Activated naive CD8-positive, alpha-beta T cell treated with anti-CD3 and anti-CD28 coated beads for 36 hours (primary cell): ENCODE measurements at regions not wholly inside any gene's neighbourhood (a gene's known extent, or its start where the extent isn't known, plus 50 kb on each side); places are given as distances from the start of the nearest gene placed in this dataset.
"Not testable (repeated sequence)": the region's sequence is repeated elsewhere in the genome, so short reads cannot be mapped to it uniquely, and the experiment has no call there.

Source experiments
- DNase-seq: peaks from one replicate; pipeline ENCODE4 v3.0.0; 2021
- H3K27ac Mint-ChIP-seq: one replicate; pipeline ENCODE4 v1.8.0; 2022; ENCODE audit warnings: mild to moderate bottlenecking, moderate library complexity, mixed read lengths
- H3K27me3 Mint-ChIP-seq: one replicate; pipeline ENCODE4 v1.8.0; 2022; ENCODE audit warnings: mild to moderate bottlenecking, mixed read lengths
- H3K36me3 Mint-ChIP-seq: one replicate; pipeline ENCODE4 v1.8.0; 2021; ENCODE audit warnings: mild to moderate bottlenecking, mixed read lengths
- H3K4me1 Mint-ChIP-seq: one replicate; pipeline ENCODE4 v1.8.0; 2021; ENCODE audit warnings: mixed read lengths
- H3K4me3 Mint-ChIP-seq: one replicate; pipeline ENCODE4 v1.8.0; 2022; ENCODE audit warnings: mild to moderate bottlenecking, moderate library complexity, mixed read lengths
- H3K9me3 Mint-ChIP-seq: one replicate; pipeline ENCODE4 v1.8.0; 2022; ENCODE audit warnings: mixed read lengths

DNA sequence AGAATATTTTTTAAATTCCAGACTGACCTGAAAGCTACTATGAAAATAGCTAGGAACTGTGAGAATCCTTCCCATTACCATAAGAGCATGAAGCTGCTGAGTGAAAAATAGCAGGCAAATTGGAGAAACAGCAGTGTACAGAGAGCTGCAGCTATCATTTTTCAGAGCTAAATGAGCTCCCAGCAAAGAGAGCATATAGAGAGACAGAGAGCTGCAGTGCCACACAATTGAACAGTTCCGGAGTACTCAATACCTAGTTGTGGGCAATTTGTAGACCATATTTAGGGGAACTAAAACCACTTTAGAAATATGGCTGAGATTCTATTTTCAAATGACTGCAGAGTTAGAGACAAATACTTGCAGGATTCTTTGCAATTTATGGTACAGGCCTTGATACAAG, 645.3 kb downstream of the STK39 start:
- no peak for DNase-seq
- H3K27me3 Mint-ChIP-seq, result no peaks in the 10 kb centered on the region
- no peaks in the 10 kb centered on the region for H3K36me3 Mint-ChIP-seq
- H3K4me3 Mint-ChIP-seq, result no peak overlapping the region
- peaks cover 2% of the 10 kb centered on the region for H3K9me3 Mint-ChIP-seq
- no peak overlapping the region for H3K27ac Mint-ChIP-seq
- no peaks in the 10 kb centered on the region for H3K4me1 Mint-ChIP-seq

DNA sequence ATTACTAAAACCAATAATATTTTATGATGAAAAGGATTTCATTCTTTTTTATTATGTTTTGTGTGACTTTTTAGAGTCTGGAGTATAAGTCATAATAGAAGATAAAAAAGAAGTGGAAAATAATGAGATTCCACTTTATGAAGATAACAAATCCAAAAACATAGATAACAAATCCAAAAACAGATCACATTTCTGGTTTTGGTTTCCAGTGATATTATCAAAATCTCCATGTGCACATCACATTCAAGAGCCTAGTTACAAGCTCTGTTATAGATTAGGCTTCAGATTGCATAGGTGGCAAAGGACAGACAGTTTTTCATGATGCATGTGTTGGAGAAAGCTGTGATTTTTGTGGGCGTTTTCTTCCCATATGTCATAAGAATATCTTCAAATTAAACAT, 648.2 kb downstream of the STK39 start:
- no peak overlapping the region for H3K27ac Mint-ChIP-seq
- no peaks in the 10 kb centered on the region for H3K27me3 Mint-ChIP-seq
- H3K36me3 Mint-ChIP-seq, result no peaks in the 10 kb centered on the region
- peaks cover 5% of the 10 kb centered on the region for H3K4me1 Mint-ChIP-seq
- no peak for DNase-seq
- peaks cover 2% of the 10 kb centered on the region for H3K9me3 Mint-ChIP-seq
- no peak overlapping the region for H3K4me3 Mint-ChIP-seq

DNA sequence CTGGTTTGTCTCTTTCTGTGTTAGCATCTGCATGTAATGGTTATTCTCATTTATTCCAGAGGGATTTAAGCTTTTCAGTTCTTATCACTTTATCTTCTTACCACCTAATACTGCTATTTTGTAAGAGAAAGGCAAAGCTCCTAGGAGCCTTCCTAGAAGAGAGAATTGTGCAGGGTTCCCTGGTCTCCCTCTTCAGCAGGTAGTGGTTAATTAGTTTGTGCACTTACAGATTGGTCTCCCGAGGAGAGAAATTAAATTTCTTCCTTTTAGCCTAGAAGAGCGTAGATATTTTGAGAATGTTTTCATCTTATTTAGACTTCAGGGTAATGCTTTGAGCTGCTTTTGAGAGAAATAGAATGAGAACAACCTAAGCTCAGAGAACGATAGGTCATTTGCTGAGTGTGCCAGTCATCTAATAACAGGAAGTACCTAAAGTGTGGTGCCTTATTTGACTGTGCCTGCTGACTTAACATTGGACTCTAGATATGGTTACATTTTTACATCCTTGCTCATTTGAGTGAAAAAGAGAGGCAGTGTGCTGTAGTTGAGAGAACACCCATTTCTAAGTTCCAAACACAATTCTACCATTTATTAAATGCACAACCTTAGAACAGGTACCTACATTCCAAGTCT, 651.4 kb downstream of the STK39 start:
- H3K36me3 Mint-ChIP-seq, result no peaks in the 10 kb centered on the region
- H3K9me3 Mint-ChIP-seq, result no peaks in the 10 kb centered on the region
- H3K4me1 Mint-ChIP-seq, result peaks cover 5% of the 10 kb centered on the region
- H3K27me3 Mint-ChIP-seq, result no peaks in the 10 kb centered on the region
- no peak overlapping the region for H3K27ac Mint-ChIP-seq
- DNase-seq, result no peak
- no peak overlapping the region for H3K4me3 Mint-ChIP-seq

DNA sequence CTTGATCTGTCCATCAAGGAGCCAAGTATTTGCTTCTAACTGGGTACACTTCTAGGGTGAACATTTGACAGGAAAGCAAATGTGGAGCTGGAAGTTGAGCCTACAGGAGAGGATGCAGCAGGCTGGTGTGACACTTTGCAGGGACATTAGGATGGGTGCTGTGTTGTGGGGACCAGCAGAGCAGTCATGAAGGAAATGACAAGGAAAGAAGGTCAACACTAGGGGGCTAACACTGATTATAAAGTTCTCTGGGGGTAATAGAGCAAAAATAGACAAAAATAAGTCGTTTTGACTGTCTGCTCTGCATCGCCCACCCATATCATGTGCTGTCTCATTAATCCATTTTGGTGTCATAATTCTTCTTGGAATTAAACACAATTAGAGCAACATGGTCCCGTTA, 652.4 kb downstream of the STK39 start:
- Mint-ChIP-seq H3K27ac (no peak overlapping the region), H3K4me3 (no peak overlapping the region), H3K36me3 (no peaks in the 10 kb centered on the region), H3K27me3 (no peaks in the 10 kb centered on the region), H3K9me3 (no peaks in the 10 kb centered on the region), H3K4me1 (peaks cover 5% of the 10 kb centered on the region)
- no peak for DNase-seq

DNA sequence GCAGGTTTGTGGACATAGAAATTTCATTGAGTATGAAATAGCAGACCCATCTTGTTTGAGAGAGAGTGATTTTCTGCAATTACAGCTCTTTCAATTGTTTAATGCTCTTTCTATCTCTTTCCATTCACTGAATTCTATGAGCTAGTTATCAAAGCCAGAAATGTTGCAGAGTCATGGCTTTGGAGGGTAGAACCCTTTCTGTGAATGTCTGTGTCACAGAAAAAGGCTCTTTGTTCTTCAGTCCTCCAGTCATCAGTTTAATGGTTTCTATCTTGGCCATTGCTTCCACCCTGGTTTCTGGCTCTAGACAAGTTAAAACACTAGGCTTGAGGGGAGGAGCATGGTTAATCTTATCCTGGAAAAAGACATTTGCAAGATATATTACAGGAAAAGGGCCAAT, 655.0 kb downstream of the STK39 start:
- Mint-ChIP-seq H3K27me3 (no peaks in the 10 kb centered on the region), H3K4me3 (no peak overlapping the region), H3K36me3 (no peaks in the 10 kb centered on the region), H3K27ac (no peak overlapping the region), H3K9me3 (no peaks in the 10 kb centered on the region), H3K4me1 (peaks cover 5% of the 10 kb centered on the region)
- no peak for DNase-seq

DNA sequence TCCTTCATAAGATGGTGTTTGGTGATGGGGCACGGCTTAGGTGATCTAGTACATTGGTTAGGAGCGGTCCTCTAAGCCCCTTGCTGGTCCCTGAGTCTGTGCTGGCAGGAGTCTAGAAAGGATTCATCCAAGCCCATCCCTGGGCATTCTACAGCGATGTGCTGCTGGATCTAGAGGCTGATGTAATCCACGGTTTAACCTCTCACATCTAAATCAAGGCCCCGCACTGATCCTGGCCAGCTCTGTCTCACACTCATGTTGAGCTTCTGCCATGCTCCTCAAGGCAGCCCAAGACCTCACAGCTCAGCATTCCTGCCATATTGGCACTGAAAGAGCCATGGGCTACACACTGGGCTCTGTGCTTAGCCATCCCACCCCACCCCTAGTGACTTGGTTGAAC, 664.8 kb downstream of the STK39 start:
- no peaks in the 10 kb centered on the region for H3K9me3 Mint-ChIP-seq
- no peak overlapping the region for H3K27ac Mint-ChIP-seq
- H3K4me3 Mint-ChIP-seq, result no peak overlapping the region
- H3K4me1 Mint-ChIP-seq, result no peaks in the 10 kb centered on the region
- no peaks in the 10 kb centered on the region for H3K36me3 Mint-ChIP-seq
- H3K27me3 Mint-ChIP-seq, result no peaks in the 10 kb centered on the region
- DNase-seq, result no peak

DNA sequence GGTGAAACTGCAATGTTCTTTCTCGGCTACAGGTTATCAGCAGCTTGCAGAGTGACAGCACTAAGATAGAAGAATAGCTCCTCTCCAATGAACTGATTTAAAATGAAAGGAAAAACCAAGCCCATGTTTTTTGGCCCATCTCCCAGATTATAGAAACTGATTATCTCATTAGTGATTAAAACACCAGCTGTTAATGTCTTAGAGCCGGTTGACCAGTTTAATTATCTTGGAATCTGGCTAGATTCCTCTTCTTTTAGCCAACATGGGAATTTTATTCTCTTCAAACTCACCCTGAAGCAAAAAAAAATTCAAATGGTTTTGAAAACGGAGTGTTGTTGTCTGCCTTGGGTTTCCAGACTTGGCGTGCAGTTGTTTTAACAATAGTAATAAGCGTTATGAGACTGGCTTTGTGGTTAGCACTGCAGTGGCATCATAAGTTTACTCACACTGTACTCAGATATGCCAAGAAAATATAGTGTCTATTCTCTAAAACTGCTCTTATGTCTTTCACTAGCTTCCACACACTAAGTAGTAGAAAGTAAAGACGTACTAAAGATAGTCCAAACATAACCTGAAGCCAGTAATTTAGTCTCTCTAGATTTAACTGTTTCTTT, 665.3 kb downstream of the STK39 start:
- DNase-seq, result no peak
- Mint-ChIP-seq H3K27me3 (no peaks in the 10 kb centered on the region), H3K4me1 (no peaks in the 10 kb centered on the region), H3K36me3 (no peaks in the 10 kb centered on the region), H3K4me3 (no peak overlapping the region), H3K9me3 (no peaks in the 10 kb centered on the region), H3K27ac (no peak overlapping the region)

DNA sequence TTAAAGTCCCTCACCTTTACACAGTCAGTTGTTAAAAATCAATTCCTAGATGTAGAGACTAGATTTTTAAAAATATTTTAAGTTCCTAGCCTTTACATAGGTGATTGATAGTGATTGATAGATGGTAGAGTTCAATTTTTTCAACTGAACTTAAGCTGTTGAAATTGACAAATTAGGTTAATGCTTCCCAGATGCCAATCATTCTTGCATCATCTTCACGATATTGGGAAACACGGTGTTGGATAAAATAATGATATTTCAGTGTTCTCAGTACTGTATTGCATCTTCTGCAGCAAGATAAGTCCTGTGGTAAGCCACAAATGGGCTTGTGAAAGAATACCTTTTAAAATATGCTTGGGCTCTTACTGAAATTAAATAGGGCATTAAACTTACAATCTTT, 667.6 kb downstream of the STK39 start:
- H3K4me3 Mint-ChIP-seq, result no peak overlapping the region
- DNase-seq, result no peak
- H3K4me1 Mint-ChIP-seq, result no peaks in the 10 kb centered on the region
- H3K36me3 Mint-ChIP-seq, result no peaks in the 10 kb centered on the region
- H3K27ac Mint-ChIP-seq, result no peak overlapping the region
- H3K27me3 Mint-ChIP-seq, result no peaks in the 10 kb centered on the region
- no peaks in the 10 kb centered on the region for H3K9me3 Mint-ChIP-seq

DNA sequence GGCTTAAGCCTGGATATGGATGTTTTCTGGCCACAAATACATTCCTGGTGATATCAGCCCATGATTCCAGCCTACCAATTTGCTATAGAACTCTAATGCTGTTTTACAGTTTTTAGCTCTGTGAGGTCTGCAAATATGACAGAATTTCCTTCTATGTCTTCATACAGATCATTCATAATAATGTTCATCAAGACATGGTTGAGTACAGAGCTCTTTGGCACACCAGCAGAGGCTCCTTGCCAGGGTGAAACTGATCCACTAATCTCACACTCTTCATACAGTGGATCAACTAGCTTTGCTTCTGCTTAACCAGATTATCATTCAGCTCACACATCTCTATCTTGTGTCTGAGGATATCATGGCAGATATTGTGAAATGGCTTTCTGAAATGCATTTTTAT, 672.1 kb downstream of the STK39 start:
- no peaks in the 10 kb centered on the region for H3K4me1 Mint-ChIP-seq
- H3K27ac Mint-ChIP-seq, result no peak overlapping the region
- H3K36me3 Mint-ChIP-seq, result no peaks in the 10 kb centered on the region
- no peak for DNase-seq
- no peak overlapping the region for H3K4me3 Mint-ChIP-seq
- no peaks in the 10 kb centered on the region for H3K27me3 Mint-ChIP-seq
- no peaks in the 10 kb centered on the region for H3K9me3 Mint-ChIP-seq

DNA sequence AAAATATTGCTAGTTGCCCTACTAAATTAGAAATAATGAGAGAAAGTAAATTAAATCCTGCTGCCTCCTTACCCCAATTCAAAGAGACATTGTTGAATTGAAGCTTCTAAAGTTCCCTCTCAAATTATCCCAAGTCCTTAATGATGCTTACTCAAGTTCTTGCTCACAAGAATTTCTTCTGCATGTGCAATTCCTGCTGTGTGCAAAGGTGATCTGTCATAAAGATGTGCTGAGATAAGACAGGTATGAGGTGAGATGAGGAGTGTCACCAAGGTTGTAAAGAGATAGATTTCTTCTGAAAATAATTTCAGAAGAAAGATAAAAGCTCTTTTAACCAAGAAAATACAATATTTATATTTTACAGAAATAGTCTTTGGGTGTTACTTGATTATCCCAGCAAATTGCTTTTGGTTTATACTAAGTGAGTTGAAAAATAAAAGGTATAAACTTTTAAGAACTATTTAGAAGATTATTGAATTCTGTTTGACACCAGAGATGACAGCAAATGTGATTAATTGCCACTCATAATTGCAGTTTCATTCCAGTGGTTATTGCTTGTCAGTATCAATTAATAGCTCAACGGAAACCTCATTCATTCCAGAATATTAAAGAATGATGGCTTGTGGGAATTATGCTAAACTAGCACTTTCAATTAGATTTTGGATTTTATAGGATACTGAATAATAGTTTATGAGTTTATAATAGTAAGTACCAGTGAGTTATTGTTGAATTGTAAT, 674.3 kb downstream of the STK39 start:
- no peaks in the 10 kb centered on the region for H3K36me3 Mint-ChIP-seq
- H3K4me3 Mint-ChIP-seq, result no peak overlapping the region
- no peaks in the 10 kb centered on the region for H3K9me3 Mint-ChIP-seq
- no peaks in the 10 kb centered on the region for H3K27me3 Mint-ChIP-seq
- H3K27ac Mint-ChIP-seq, result no peak overlapping the region
- no peak for DNase-seq
- no peaks in the 10 kb centered on the region for H3K4me1 Mint-ChIP-seq

DNA sequence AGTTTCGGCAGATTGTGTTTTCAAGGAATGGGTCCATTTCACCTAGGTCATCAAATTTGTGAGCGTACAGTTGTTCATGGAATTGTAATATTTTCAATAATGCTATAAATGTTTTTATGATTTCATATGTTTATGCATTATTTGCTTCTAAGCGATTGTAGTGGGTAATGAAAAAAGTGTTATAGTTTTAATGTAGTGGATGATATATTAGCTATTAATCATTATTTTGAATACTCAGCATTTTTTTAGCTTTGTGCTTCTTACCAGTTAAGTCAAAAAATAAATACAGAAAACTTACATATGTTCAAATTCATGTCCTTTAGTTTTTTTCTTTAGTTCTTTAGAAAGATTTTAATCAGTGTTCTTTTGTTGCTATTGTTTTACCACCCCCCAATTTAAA, 677.0 kb downstream of the STK39 start:
- no peaks in the 10 kb centered on the region for H3K27me3 Mint-ChIP-seq
- H3K4me3 Mint-ChIP-seq, result no peak overlapping the region
- no peak overlapping the region for H3K27ac Mint-ChIP-seq
- H3K4me1 Mint-ChIP-seq, result no peaks in the 10 kb centered on the region
- no peaks in the 10 kb centered on the region for H3K36me3 Mint-ChIP-seq
- no peak for DNase-seq
- peaks cover 2% of the 10 kb centered on the region for H3K9me3 Mint-ChIP-seq

DNA sequence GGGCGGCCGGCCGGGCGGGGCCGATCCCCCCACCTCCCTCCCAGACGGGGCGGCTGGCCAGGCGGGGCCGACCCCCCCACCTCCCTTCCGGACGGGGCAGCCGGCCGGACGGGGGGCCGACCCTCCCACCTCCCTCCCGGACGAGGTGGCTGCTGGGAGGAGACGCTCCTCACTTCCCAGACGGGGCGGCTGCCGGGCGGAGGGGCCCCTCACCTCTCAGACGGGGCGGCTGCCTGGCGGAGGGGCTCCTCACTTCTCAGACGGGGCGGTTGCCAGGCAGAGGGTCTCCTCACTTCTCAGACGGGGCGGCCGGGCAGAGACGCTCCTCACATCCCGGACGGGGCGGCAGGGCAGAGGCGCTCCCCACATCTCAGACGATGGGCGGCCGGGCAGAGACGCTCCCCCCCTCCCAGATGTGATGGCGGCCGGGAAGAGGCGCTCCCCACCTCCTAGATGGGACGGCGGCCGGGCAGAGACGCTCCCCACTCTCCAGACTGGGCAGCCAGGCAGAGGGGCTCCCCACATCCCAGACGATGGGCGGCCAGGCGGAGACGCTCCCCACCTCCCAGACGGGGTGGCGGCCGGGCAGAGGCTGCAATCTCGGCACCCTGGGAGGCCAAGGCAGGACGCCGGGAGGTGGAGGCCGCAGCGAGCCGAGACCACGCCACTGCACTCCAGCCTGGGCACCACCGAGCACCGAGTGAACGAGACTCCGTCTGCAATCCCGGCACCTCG, 675.8 kb downstream of the XIRP2 start:
- not testable (repeated sequence) for H3K4me3 Mint-ChIP-seq, DNase-seq, H3K36me3 Mint-ChIP-seq, H3K4me1 Mint-ChIP-seq, H3K9me3 Mint-ChIP-seq, H3K27ac Mint-ChIP-seq, H3K27me3 Mint-ChIP-seq

DNA sequence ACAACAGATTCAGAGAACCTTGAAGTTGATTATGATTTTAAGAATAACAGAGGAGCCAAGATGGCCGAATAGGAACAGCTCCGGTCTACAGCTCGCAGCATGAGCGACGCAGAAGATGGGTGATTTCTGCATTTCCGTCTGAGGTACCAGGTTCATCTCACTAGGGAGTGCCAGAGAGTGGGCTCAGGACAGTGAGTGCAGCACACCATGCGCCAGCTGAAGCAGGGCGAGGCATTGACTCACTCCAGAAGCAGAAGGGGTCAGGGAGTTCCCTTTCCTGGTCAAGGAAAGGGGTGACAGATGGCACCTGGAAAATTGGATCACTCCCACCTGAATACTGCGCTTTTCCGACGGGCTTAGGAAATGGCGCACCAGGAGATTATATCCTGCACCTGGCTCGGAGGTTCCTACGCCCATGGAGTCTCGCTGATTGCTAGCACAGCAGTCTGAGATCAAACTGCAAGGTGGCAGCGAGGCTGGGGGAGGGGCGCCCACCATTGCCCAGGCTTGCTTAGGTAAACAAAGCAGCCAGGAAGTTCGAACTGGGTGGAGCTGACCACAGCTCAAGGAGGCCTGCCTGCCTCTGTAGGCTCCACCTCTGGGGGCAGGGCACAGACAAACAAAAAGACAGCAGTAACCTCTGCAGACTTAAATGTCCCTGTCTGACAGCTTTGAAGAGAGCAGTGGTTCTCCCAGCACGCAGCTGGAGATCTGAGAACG, 670.2 kb downstream of the XIRP2 start:
- H3K36me3 Mint-ChIP-seq, DNase-seq, H3K27me3 Mint-ChIP-seq, H3K4me3 Mint-ChIP-seq, H3K27ac Mint-ChIP-seq, H3K4me1 Mint-ChIP-seq, H3K9me3 Mint-ChIP-seq: not testable (repeated sequence)

DNA sequence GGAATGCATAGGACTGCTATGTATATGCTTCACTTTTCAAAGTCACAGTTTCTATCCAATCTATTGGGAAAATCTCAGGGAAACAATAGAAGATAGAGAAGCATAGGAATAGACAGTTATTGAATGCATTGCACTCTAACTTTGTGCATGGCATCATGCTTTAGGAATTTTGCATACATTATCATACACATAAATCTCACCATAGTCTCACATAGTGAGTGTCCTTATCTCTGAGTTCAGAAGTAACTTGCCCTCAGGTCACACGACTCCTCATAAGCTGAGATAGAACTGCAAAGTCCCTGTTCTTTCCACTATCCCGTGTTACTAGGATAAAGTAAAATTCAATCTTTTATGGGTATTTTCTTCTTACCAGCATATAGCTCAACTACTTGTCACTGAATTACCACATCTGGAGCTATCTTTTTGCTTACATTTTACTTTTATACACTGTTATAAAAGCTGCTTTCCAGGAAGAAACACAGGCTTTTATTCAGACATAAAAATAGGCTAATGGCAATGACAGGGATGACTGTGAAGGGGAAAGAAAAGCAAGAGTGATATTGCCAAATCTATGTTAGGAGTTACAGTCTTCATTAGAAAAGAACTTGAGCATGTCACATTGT, 666.9 kb downstream of the XIRP2 start:
- H3K4me1 Mint-ChIP-seq, result no peaks in the 10 kb centered on the region
- H3K9me3 Mint-ChIP-seq, result peaks cover 3% of the 10 kb centered on the region
- no peaks in the 10 kb centered on the region for H3K27me3 Mint-ChIP-seq
- DNase-seq, result no peak
- no peak overlapping the region for H3K4me3 Mint-ChIP-seq
- no peaks in the 10 kb centered on the region for H3K36me3 Mint-ChIP-seq
- H3K27ac Mint-ChIP-seq, result no peak overlapping the region

DNA sequence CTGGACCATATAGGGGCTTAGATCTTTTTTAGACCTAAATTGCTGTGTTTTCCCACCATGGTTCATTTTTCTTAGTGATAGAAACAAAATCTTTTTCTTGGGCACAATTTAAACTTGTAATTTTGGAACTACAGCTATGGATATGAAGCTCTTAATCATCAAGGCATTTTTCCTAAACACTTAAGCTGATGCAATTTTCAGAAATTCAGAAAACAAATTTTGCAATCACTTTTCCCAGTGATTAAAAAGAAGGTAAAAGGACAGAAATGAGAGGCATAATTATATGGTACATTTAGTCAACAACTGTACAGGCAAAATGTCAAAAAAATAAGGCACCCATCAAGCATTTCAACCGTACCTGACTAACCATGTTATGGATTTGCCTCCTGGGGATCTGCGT, 665.4 kb downstream of the XIRP2 start:
- peaks cover 3% of the 10 kb centered on the region for H3K9me3 Mint-ChIP-seq
- no peak for DNase-seq
- H3K4me3 Mint-ChIP-seq, result no peak overlapping the region
- no peaks in the 10 kb centered on the region for H3K36me3 Mint-ChIP-seq
- H3K27me3 Mint-ChIP-seq, result no peaks in the 10 kb centered on the region
- H3K27ac Mint-ChIP-seq, result no peak overlapping the region
- H3K4me1 Mint-ChIP-seq, result no peaks in the 10 kb centered on the region
